ENCODE measurements at regions not wholly inside any gene's neighbourhood (a gene's known extent, or its start where the extent isn't known, plus 50 kb on each side); places are given as distances from the start of the nearest gene placed in this dataset.

DNA sequence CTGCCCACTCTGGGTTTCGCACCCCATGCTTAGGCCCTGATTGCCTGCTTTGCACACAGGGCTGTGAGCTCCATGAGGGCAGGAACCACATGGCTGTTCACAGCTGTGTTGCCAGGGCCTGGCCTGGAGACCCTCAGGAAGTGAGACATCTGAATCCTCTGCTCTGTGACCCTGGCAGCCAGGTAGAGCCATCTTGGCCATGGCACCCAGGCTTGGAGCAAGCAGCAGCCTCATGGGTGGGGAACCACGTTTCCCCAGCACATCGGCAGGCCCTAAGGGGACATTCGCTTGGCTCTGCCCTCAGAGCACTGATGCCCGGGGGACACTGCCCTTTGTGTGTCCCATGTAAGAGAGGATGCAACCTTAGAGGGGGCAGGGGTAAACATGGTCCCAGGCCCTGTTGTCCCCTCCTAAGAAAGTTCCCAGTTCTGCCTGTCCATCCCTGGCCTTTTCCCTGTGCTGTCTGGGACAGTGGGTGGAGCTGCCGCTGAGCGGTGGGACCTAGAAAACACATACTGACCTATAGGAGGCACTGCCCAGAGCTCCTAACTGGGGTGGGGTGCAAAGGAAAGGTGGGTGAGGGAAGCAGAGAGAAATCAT is 144.1 kb upstream of the IER5L start:
- DNase-seq = no peak

DNA sequence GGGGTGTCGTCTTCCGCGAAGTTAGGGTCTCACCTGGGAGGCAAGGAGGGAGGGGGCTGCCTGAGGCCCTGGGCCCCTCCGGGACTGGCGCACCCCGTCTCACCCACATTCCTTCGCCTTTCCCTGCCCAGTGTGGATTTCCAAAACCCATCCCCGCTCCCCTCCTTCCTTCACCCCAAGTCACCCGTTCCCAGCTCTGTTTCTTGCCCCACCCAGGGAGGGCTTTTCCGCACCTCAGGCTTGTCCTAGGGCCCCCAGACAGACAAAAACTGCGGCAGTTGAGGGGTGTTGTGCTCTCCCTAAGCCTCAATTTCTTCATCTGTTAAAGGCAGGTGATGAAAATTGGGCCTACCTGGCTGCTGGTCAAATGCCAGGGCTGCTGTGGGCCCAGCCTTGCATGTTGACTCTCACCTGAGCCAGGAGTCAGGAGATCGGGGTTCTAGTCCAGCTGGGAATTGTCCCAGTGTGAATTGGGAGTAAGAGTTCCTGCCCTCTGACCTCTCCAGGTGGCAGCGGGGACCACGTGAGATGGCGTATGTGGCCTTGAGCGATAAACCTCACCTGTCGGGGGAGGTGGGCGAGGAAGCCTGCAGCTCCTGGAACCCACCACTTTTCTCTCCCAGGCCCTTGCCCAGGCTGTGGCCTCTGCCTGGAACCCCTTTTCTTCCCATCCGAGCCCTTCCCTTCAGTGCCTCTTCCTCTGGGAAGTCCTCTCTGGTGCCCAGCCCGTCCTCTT is 143.4 kb upstream of the IER5L start:
- no peak for DNase-seq

DNA sequence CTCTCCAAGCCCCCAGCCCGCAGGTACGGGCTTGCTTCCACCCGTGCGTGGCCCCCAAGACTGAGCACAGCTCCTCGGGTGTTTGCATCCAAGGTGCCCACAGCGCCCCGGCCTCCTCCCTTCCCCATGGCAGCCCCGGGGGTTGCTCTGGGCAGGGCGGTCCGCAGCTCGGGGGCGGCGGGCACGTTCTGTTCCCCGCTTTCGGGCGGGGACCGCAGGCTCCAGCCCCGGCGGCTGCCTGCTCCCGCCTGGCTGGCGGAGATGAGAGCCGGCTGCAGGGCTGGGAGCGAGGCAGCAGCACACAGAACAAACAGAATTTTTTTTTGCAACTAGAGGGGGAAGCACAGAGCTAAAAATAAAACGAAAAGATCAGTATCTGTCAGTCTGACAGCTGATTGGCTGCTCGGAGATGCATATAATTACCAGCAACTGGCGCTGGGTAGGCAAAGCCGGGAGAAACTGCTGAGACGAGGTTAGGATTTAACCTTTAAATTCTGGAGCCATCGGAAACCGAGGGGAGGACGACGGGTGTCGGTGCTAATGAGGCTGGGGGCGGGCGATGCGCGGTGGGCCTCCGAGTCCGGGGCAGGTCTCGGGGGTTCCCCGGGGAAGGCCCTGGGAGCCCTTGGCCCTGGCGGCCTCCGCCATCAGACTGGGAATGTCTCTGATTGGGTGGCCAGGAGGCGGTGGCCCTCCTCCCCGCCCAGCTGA is 142.7 kb upstream of the IER5L start:
- peak; percentile 81 to 86 for DNase-seq

DNA sequence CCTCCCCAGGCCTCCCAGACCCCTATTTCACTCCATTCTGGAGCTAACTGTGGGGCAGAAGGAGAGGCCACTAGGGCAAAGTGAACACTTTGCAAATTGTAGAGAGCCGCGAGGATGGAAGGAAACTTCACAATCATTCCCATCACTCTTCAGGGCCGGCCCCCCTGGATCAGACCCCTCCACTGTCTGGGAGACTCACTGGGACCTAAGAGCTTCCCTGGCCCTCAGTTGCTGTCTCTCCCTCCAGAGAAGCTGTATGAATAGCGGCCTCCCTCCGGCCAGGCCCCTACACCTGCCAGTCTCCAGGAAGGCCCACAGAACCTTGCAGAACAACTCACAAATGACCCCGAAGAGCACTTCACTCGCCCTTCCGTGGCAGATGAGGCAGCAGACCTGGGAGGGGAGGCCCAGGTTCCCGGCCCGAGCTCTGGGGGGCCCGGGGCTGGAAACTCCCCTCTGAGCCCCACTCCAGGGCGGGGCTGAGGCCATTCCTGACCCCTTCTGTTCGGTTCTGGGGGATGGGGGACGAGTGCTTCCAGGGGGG is 141.9 kb upstream of the IER5L start:
- DNase-seq = no peak

DNA sequence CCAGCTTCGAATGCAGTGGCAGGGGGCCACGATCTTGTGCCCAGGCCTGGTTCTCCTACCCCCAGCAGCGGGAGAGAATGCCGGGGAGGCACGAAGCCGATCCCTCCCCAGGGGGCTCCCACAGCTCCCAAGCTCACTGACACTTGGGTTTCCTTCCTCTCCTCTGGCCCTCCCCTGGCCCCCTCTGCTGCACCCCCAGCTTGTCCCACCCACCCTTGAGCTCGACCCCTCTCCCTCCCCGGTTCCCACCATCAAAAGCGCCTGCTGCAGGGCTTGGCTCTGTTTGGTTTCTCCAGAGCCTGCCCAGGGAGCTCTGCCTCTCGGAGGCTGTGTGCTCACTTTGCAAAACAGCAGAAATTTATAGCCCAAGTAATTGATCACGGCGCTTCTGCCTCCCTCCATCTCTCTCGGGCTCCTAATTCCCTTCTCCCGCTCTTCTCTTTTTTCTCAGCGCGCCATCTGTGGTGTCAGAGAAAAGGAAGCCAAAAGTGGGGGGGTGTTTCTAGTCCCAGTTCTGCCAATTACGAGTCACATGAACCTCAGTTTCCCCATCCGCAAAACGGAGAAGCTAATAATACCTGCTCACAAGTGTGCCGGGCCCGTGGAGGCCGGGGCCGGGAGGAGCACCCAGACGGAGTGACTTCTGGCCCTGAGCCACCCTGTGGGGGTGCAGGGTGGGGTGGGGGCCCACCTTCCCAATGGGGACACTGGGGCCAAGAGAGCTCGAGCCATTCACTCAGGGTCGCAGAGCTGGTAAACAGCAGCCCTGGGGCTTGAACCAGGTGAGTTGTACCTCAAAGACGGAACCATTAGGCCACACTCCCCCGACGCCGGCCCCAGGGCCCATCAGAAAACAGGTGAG is 141.2 kb upstream of the IER5L start:
- DNase-seq = no peak

DNA sequence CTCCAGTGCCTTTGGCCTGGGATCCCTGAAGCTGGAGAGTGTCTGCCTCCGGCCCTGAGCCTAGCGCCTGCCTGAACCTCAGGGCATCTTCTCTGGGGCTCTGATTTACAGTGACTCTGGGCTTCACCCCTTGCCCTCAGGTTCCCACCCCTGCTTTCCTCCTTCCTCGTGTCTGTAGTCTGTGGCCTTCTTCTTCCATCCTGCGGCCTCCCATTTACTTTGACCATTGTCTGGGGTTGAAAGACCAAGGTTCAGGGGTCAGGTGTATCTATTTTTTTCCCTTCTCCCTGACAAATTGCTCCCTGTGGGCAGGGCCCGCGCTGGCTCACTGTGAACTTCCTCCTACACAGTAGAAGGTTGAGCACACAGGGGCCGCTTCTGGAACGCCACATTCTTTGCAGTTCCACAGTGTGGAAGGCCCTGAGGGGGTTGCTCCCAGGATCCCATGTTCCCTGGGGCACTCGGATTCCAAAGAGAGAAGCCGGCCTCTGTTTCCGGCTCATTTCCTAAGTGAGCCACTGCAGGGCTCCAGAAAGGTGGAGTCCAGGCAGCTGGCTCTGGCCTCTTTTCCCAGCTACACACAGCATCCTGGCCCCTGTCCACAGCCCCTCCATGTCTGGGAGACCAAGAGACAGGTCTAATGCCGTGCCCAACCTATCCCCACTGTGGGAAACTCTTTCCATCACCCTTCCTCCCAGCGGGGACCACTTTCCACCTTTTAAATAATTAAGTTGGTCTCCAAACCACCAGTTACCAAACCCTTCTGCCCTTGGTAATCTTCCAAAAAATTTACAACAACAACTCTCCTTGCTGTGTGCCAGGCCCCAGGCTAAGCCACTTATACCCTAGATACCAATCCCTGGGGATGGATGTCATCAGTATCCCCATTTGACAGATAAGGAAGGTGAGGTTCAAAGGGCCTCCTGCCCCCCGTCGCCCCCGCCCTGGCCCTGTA is 140.3 kb upstream of the IER5L start:
- DNase-seq = no peak

DNA sequence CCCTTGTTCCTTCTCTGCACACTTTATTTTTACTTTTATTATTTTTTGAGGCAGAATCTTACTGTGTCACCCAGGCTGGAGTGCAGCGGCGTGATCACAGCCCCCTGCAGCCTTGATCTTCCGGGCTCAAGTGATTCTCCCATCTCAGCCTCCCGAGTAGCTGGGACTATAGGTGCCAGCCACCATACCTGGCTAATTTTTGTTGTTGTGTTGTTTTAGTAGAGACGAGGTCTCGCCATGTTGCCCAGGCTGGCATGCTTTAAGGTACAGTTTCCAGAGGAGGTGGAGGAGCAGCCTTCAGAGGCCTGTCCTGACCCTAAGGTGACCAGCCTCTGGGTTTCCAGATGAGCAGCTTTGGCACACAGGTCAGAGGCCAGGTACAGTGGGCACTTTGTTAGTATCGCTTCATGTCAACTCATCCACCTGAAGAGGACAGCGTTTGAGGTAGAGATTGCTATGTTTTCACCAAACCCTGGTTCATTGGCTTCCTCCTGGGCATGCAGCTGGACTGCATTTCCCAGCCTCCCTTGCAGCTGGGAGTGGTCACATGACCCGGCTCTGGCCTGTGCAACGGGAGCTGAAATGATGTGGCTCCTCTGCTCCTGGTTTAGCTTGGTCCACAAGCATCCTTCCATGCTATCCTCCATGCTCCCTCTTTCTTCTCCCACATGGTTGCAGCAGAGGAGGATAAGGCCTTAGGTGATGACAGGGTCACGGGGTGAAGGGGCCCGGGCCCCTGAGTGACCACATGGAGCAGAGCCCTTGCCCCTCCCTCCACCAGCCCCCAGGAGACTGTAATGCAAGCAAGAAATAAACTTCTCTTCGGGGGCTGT is 139.3 kb upstream of the IER5L start:
- DNase-seq = peak; percentile 26 to 68

DNA sequence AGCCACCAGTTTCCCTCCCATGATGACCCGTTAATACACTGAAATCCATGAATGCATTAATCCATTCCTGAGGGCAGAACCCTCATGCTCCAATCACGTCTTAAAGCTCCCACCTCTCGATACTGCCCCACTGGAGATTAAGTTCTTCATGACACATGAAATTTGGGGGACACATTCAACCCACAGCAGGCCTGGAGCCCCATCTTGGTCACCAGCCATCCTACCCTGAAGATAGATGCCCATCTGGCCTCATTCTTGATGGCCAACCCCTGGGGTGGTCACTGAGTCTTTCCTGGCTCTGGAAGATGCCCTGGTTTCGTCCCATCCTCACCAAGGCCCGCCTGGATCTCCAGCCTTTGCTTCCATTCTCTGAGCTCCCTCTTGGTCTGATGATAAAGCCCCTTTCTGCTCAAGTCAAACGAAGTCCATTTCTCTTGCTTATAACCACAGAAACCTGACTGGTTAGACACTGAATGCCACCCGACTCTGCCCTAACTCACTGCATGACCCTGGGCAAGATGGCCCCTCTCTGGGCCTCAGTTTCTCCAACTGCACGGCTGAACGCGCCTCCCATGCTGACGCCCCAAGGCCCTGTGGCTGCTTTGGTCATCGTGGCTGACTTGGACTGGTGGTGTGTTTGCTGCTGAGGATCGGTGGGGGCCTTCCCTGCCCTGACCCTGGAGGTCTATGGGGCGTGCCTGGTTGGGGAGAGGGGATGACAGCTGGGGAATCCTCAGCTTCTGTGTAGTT is 138.4 kb upstream of the IER5L start:
- no peak for DNase-seq

DNA sequence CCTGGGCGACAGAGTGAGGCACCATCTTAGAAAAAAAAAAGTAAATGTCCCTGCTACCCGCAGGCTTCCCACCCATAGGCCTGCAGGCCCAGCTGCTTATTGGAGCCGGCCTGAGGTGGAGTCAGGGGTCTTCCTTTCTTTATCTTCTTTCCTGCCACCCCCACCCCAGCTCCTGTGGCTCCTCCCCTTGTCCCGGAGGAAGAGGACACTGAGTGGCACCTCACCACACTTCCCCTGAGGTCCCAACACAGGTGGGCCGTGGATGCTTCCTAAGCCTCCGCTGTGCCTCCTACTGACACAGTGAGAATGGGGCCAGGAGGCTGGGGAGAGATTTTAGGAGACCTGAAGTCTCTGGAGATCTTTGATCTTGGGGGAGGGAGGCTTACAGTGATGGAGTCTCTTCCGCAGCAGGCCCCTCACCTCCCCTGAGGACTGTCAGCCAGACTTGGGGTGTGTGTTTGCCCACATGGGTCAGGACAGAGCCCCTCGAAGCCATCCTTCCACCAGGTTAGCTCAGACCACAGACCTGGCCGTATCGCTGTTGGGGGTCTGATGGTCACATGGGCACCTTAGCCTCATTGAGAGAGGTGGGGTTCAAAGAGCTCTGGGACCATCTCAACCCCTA is 135.4 kb upstream of the IER5L start:
- no peak for DNase-seq

DNA sequence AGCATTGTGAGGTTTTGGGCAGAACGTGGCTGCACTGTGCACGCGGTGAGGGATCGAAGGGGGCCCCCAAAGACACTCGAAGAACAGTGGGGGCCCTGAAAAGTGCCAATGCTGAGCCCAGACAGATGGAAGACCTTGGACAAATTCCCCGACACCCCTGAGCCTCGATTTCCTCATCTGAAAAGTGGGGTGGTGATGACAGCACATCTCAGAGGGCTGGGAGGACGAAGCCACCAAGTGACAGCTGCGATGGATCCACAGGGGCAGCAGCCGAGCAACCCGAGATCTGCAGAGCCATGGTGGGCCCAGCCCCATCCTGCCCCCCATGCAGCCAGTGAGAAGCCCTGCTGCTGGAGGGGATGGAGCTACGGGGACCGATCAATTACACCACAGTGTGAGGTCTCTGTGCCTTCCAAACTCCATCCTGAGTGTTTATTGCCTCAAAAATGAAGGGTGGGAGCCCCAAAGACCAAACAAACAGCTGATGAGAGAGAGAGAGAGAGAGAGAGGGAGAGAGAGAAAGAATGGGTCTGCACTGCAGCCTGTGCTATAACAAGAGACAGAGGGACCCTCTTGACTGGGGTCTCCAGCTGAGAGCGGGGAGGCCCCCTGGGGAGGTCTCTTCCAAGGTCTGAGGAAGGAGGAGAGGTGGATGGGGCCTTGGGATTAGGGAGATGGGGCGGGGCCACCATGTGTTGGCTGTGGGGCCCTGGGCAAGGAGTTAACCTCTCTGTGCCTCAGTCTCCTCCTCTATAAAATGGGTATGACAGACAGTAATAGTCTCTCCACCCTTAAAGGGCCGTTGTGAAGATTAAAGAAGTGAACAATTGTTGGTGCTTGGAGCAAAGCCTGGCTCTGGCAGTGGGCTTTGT is 134.4 kb upstream of the IER5L start:
- DNase-seq = no peak

DNA sequence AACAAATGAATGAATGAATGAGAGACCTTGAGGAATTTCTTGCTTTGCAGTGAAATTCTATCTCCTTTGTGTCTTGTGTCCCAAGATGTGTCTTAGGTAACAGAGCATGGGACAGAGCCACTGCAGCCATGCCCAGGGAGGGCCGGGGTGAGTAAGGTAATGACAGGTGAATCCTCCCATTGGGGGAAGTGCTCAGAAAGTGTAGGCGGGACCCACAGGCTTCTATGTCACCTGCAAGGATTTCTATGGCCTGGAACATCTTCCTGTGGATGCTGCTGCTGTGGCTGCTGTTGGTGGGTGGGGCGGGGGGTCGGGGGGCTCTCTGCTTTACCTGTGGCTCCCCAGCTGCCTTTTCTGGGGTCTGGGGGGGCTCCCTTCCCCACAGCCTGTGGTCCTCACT is 133.6 kb upstream of the IER5L start:
- DNase-seq = no peak

DNA sequence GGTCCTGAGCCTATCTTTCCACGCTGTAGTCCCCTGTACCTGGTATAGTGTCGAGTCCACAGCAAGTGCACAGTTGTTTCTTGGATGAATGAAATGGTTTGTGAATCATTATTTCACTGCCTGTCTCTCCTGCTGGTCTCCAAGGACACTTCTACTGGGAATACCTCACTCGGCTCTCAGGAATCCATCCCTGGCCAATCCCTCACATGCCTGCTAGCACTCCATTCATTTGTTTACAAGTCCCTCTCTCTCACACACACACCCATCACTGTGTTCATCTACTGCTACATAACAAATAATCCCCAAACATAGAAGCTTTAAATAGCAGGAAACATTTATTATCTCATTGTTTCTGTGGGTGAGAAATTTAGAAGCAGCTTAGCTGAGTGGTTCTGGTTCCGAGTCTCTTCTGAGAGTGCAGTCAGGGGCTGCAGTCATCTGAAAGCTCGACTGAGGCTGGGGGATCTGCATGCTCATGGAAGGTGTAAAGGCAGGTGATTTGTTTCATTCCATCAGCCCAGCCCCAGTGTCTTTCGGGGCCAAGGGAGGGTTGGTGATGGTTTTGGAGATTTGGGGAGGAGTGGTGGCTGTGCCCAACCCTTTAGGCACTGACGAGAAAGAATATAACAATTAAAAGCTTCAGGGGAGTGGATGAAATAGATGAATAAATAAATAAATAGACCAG is 132.7 kb upstream of the IER5L start:
- DNase-seq = no peak

DNA sequence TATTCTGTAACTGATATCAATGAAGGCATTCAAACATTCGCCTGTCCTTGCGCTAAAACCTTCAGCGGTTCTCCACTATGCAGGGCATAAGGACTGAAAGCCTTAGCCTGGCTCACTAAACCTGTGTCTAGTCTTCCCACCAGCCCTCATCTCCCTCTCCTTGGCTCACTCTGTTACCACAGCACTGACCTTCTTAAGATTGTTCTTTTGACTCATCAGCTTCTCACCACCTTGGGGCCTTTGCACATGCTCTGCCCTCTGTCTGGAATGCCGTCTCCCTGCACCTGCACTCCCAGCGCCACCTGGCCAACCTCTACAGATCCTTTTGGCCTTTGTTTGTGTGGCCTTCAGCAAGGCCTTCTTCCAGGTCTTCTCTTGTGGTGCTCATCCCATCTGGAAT is 131.8 kb upstream of the IER5L start:
- DNase-seq = no peak

DNA sequence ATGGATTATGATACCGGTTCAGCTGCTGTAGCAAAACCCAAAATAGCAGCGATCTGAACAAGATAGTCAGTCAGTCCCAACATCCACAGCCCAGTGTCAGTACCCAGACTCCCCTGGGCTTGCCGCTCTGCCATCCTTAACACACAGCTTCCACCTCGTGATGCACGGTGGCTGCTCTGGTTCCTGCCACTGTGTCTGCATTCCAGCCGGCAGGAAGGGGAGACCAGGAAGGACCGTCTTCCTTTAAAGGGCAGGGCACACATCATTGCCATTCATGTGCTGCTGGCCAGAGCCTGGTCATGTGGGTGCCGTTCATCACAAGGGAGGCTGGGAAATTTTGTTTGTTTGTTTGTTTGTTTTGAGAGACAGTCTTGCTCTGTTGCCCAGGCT is 131.0 kb upstream of the IER5L start:
- DNase-seq = no peak

DNA sequence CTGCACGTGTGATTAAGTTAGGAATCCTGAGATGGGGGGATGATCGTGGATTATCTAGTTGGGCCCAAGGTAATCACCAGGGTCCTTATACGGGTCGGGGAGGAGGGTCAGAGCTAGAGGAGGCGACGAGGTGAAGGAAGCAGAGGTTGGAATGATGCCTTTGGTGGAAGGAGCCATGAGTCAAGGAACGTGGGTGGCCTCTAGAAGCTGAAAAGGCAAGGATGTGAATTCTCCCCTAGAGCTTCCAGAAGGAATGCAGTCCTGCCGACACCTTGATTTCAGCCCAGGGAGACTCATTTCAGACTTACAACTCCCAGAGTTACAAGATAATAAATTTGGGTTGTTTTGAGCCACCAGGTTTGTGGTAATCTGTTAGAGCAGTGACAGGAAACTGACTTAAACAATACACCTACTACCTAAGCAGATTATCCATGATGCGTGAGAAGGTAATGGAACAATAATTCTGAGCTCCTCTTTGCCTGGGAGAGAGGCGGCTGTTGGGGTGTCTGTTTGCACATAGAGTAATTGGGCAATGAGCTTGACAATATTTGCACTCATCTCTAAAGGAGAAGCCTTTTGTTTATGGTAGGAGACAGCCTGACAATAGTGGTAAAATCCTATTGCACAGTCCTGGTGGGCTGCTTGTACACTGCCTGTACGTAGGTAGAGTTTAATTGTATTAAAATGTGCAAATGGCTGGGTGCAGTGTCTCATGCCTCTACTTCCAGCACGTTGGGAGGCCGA is 129.3 kb upstream of the IER5L start:
- DNase-seq = no peak

DNA sequence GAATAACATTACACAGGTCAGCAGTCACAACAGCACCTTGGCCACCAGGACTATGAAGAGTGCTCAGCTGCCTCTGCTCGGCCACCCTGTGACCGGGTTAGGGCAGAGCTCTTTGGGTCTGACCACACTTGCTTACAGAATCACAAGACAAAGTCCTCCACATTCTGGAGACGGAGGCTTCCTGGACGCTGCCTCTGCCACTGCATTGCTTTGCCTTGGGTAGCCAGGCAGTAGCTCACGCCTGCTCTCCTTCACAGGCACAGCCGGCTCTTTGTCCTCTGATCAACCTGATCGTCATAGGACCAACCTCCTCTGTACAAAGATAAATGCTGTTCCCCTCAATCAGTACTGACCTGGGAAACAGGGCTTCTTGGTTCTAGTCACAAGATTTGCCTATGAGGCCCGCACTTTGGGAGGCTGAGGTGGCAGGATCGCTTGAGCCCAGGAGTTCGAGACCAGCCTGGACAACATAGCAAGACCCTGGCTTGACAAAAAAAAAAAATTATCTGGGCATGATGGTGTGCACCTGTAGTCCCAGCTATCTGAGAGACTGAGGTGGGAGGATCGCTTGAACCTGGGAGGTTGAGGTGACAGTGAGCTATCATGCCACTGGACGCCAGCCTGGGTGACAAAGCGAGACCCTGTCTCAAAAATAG is 128.4 kb upstream of the IER5L start:
- DNase-seq = no peak

DNA sequence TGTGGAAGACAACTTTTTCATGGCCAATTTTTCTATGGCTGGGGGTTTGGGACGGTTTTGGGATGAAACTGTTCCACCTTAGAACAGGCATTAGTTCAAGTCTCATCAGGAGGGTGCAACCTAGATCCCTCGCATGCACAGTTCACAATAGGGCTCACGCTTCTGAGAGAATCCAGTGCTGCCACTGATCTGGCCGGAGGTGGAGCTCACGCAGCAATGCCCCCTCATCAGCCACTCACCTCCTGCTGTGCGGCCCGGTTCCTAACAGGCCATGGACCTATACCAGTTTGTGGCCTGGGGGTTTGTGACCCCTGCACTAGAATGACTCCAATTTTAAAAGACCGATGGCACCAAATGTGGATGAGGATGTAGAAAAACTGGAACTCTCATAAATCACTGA is 127.2 kb upstream of the IER5L start:
- DNase-seq = no peak

Measured in SHP77 (cell line).